Brain microvascular endothelial cell (primary cell): ENCODE measurements at regions not wholly inside any gene's neighbourhood (a gene's known extent, or its start where the extent isn't known, plus 50 kb on each side); places are given as distances from the start of the nearest gene placed in this dataset.

ENCODE experiments used
- DNase-seq: peaks from one replicate; pipeline ENCODE4 v3.0.0-alpha.2; 2020
- H3K27ac ChIP-seq: fragments of 250-450 bp; sonication (Bioruptor Pico); 2 replicates; pipeline ENCODE4 v1.5.1; 2020; ENCODE audit warnings: mild to moderate bottlenecking, moderate library complexity
- H3K27me3 ChIP-seq: fragments of 250-450 bp; sonication (Bioruptor Pico); replicated peaks from 2 replicates; pipeline ENCODE4 v1.5.1; 2020; ENCODE audit warnings: mild to moderate bottlenecking
- H3K36me3 ChIP-seq: fragments of 250-450 bp; sonication (Bioruptor Pico); replicated peaks from 2 replicates; pipeline ENCODE4 v1.5.1; 2020; ENCODE audit warnings: mild to moderate bottlenecking
- H3K4me3 ChIP-seq: 2 replicates; pipeline ENCODE4 v1.5.1; 2011; ENCODE audit warnings: low read depth, mild to moderate bottlenecking, control low read depth, low read length, moderate library complexity
- CTCF ChIP-seq: IDR thresholded peaks from 2 replicates; pipeline ENCODE4 v1.5.1; 2011; ENCODE audit warnings: low read depth, mild to moderate bottlenecking, moderate library complexity, low read length, control low read depth, inconsistent platforms; ENCODE audit errors: missing control alignments
- in situ Hi-C: cut with HindIII; loops from 2 replicates; pipeline ENCODE4 v1.10.0; 2017; ENCODE audit warnings: low sequenced_read_pairs, low pct_ligation_motif_present

GRCh38 chr7:130893441-130893894 lies 159.5 kb upstream of the KLF14 start:
- Histone ChIP-seq H3K4me3 (no peak overlapping the region), H3K36me3 (peaks cover 65% of the 10 kb centered on the region), H3K27me3 (no peaks in the 10 kb centered on the region), H3K27ac (peak overlapping the region; percentile 67)
- no peak for DNase-seq
- no peak for TF ChIP-seq CTCF
- in situ Hi-C loops: no loop called here

GRCh38 chr7:130894146-130894908 lies 160.3 kb upstream of the KLF14 start:
- TF ChIP-seq CTCF: no peak

GRCh38 chr7:130894909-130895750 lies 161.1 kb upstream of the KLF14 start:
- in situ Hi-C loops: no loop called here
- Histone ChIP-seq H3K27ac (peak overlapping the region; percentile 67), H3K27me3 (no peaks in the 10 kb centered on the region), H3K36me3 (peaks cover 64% of the 10 kb centered on the region), H3K4me3 (no peak overlapping the region)
- no peak for TF ChIP-seq CTCF
- DNase-seq: no peak

More at GRCh38 chr7:130894146-130894908, 160.3 kb upstream of the KLF14 start:
- Histone ChIP-seq H3K27ac (peak overlapping the region; percentile 67), H3K4me3 (no peak overlapping the region), H3K36me3 (peaks cover 64% of the 10 kb centered on the region), H3K27me3 (no peaks in the 10 kb centered on the region)
- no peak for DNase-seq
- in situ Hi-C loops: no loop called here

- H3K27ac ChIP-seq: peak overlapping the region; percentile 67
- DNase-seq: no peak
Observed at GRCh38 chr7:130896051-130896881, 162.3 kb upstream of the KLF14 start.

More at GRCh38 chr7:130896051-130896881, 162.3 kb upstream of the KLF14 start:
- Histone ChIP-seq H3K36me3 (peaks cover 66% of the 10 kb centered on the region), H3K27me3 (no peaks in the 10 kb centered on the region), H3K4me3 (no peak overlapping the region)
- in situ Hi-C loops: no loop called here
- peak; percentile 78 for TF ChIP-seq CTCF
